IMR-90 (cell line): ENCODE measurements at regions not wholly inside any gene's neighbourhood (a gene's known extent, or its start where the extent isn't known, plus 50 kb on each side); places are given as distances from the start of the nearest gene placed in this dataset.

Source experiments
- FOS ChIP-seq: fragments of 150-350 bp; IDR thresholded peaks from 2 replicates; pipeline ENCODE4 v1.6.1; 2016; ENCODE audit warnings: low read depth, low read length
- MXI1 ChIP-seq: IDR thresholded peaks from 2 replicates; pipeline ENCODE4 v1.6.1; 2012; ENCODE audit warnings: low read depth, mild to moderate bottlenecking, low read length, moderate library complexity, borderline replicate concordance
- POLR2A ChIP-seq: IDR thresholded peaks from 2 replicates; pipeline ENCODE4 v1.6.1; 2012; ENCODE audit warnings: mild to moderate bottlenecking, low read depth, low read length
- RAD21 ChIP-seq: IDR thresholded peaks from 2 replicates; pipeline ENCODE4 v1.6.1; 2012; ENCODE audit warnings: low read length, improper control_type of control experiment
- RFX5 ChIP-seq: IDR thresholded peaks from 2 replicates; pipeline ENCODE4 v1.8.0; 2012; ENCODE audit warnings: low read depth, mild to moderate bottlenecking, low read length, moderate library complexity
- SMC3 ChIP-seq: fragments of 150-350 bp; IDR thresholded peaks from 2 replicates; pipeline ENCODE4 v1.6.1; 2016; ENCODE audit warnings: low read depth, mild to moderate bottlenecking, antibody characterized with exemption, low read length, moderate library complexity
- TF ChIP-seq, protein P1 (sequence below): conservative IDR thresholded peaks from 2 replicates; pipeline ENCODE4 v1.5.1; 2012; ENCODE audit warnings: mild to moderate bottlenecking, low read depth, low read length, improper control_type of control experiment

DNA sequence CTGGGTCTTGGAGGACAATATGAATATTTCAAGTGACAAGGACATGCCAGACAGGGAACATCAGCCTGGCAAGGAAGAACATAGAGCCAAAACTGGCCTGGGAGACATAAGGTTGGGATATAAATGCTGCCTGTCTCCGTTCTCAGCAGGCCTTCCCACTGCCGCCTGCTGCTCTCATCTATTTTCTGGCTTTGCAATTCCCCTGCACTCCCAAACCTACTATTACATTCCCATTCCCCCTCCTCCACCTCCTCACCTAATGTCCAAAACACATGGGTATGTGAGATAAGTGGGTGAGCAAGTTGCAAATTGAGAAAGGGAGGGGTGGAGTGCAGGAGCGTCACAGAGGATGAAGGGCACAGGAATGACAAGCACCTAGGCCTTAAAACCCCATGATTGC, 244.3 kb upstream of the CDH8 start:
- TF ChIP-seq POLR2A (no peak), FOS (no peak), SMC3 (no peak), RFX5 (no peak), MXI1 (no peak), RAD21 (no peak)
- TF ChIP-seq, protein P1, sequence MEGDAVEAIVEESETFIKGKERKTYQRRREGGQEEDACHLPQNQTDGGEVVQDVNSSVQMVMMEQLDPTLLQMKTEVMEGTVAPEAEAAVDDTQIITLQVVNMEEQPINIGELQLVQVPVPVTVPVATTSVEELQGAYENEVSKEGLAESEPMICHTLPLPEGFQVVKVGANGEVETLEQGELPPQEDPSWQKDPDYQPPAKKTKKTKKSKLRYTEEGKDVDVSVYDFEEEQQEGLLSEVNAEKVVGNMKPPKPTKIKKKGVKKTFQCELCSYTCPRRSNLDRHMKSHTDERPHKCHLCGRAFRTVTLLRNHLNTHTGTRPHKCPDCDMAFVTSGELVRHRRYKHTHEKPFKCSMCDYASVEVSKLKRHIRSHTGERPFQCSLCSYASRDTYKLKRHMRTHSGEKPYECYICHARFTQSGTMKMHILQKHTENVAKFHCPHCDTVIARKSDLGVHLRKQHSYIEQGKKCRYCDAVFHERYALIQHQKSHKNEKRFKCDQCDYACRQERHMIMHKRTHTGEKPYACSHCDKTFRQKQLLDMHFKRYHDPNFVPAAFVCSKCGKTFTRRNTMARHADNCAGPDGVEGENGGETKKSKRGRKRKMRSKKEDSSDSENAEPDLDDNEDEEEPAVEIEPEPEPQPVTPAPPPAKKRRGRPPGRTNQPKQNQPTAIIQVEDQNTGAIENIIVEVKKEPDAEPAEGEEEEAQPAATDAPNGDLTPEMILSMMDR, result no peak
